HEK293 (cell line): ENCODE measurements at regions not wholly inside any gene's neighbourhood (a gene's known extent, or its start where the extent isn't known, plus 50 kb on each side); places are given as distances from the start of the nearest gene placed in this dataset.

ENCODE experiments used
- CTCF ChIA-PET: fragments of 350-600 bp; formaldehyde crosslinking; extraction: SDS; loops from one replicate; lab custom pipeline; 2021; ENCODE audit warnings: antibody characterized with exemption; lab: Yijun Ruan, JAX
- POLR2A ChIA-PET: fragments of 300-600 bp; formaldehyde crosslinking; extraction: SDS; loops from one replicate; lab custom pipeline; 2020; ENCODE audit warnings: antibody characterized with exemption, inconsistent platforms; lab: Yijun Ruan, JAX
- H3K27ac ChIP-seq: fragments of 200-500 bp; sonication (Bioruptor generic); 2 replicates; pipeline ENCODE4 v1.5.1; 2014; ENCODE audit warnings: low read depth, low read length, control low read depth, inconsistent platforms; ENCODE audit errors: extremely low read depth
- H3K36me3 ChIP-seq, 2 experiments: fragments of 200-500 bp in 1 of 2; sonication (Bioruptor generic) in 1 of 2; 1 replicate in 1 of 2; 2 replicates in 1 of 2; pipeline ENCODE4 v1.5.1; 2014 to 2017; ENCODE audit warnings: inconsistent platforms in 2 of 2, low read length in 2 of 2; ENCODE audit not compliant: control insufficient read depth in 2 of 2, insufficient read depth in 1 of 2
- H3K4me1 ChIP-seq: fragments of 200-500 bp; sonication (Bioruptor generic); 2 replicates; pipeline ENCODE4 v1.5.1; 2014; ENCODE audit warnings: mild to moderate bottlenecking, low read length, inconsistent platforms; ENCODE audit not compliant: control insufficient read depth, insufficient read depth
- H3K4me3 ChIP-seq: 2 replicates; pipeline ENCODE4 v1.5.1; 2011; ENCODE audit warnings: low read depth, mild to moderate bottlenecking, control low read depth, low read length, moderate library complexity
- H3K9me3 ChIP-seq: fragments of 200-500 bp; sonication (Bioruptor generic); 2 replicates; pipeline ENCODE4 v1.5.1; 2014; ENCODE audit warnings: low read depth, low read length, inconsistent platforms; ENCODE audit not compliant: control insufficient read depth, insufficient read depth
- INSM2 ChIP-seq: fragments of 450-650 bp; formaldehyde crosslinking; IDR thresholded peaks from 2 replicates; pipeline ENCODE4 v1.5.1; 2016; ENCODE audit warnings: missing biosample characterization, missing genetic modification characterization
- KLF9 ChIP-seq: fragments of 450-650 bp; formaldehyde crosslinking; IDR thresholded peaks from 2 replicates; pipeline ENCODE4 v1.5.1; 2016; ENCODE audit warnings: missing biosample characterization, missing genetic modification characterization, low read depth
- MEIS1 ChIP-seq: sonication (generic); formaldehyde crosslinking; IDR thresholded peaks from 2 replicates; pipeline ENCODE4 v1.8.1; 2022; ENCODE audit warnings: missing genetic modification reagents, mild to moderate bottlenecking, borderline replicate concordance
- SCRT1 ChIP-seq: fragments of 450-650 bp; formaldehyde crosslinking; IDR thresholded peaks from 2 replicates; pipeline ENCODE4 v1.5.1; 2016; ENCODE audit warnings: missing biosample characterization, missing genetic modification characterization, borderline replicate concordance
- TRIM28 ChIP-seq: IDR thresholded peaks from 2 replicates; pipeline ENCODE4 v1.6.1; 2011; ENCODE audit warnings: low read length, control low read depth, borderline replicate concordance
- WT1 ChIP-seq: fragments of 450-650 bp; formaldehyde crosslinking; IDR thresholded peaks from 2 replicates; pipeline ENCODE4 v1.5.1; 2016; ENCODE audit warnings: missing biosample characterization, missing genetic modification characterization
- YY1 ChIP-seq: fragments of 450-650 bp; formaldehyde crosslinking; IDR thresholded peaks from 2 replicates; pipeline ENCODE4 v1.5.1; 2018; ENCODE audit warnings: missing biosample characterization, missing genetic modification characterization
- ZBTB17 ChIP-seq: fragments of 450-650 bp; formaldehyde crosslinking; IDR thresholded peaks from 2 replicates; pipeline ENCODE4 v1.5.1; 2016; ENCODE audit warnings: missing biosample characterization, missing genetic modification characterization
- ZNF133 ChIP-seq: fragments of 450-650 bp; formaldehyde crosslinking; IDR thresholded peaks from 2 replicates; pipeline ENCODE4 v1.5.1; 2016; ENCODE audit warnings: missing biosample characterization, missing genetic modification characterization
- ZNF175 ChIP-seq: fragments of 450-650 bp; formaldehyde crosslinking; IDR thresholded peaks from 2 replicates; pipeline ENCODE4 v1.5.1; 2016; ENCODE audit warnings: missing biosample characterization, missing genetic modification characterization
- ZNF223 ChIP-seq: fragments of 450-650 bp; formaldehyde crosslinking; IDR thresholded peaks from 2 replicates; pipeline ENCODE4 v1.5.1; 2016; ENCODE audit warnings: missing biosample characterization, missing genetic modification characterization
- ZNF274 ChIP-seq, 2 experiments: fragments of 200-500 bp in 1 of 2; fragments of 450-650 bp in 1 of 2; sonication (Bioruptor generic) in 1 of 2; formaldehyde crosslinking in 1 of 2; IDR thresholded peaks; 2 replicates each; pipeline versions ENCODE4 v1.5.1 to v1.6.1; 2014 to 2016; ENCODE audit warnings: borderline replicate concordance in 1 of 2, inconsistent platforms in 1 of 2, low read length in 1 of 2, missing biosample characterization in 1 of 2, missing genetic modification characterization in 1 of 2
- ZNF311 ChIP-seq: fragments of 450-650 bp; formaldehyde crosslinking; IDR thresholded peaks from 2 replicates; pipeline ENCODE4 v1.5.1; 2017; ENCODE audit warnings: missing biosample characterization, missing genetic modification characterization, borderline replicate concordance
- ZNF354C ChIP-seq: fragments of 450-650 bp; formaldehyde crosslinking; IDR thresholded peaks from 2 replicates; pipeline ENCODE4 v1.5.1; 2016; ENCODE audit warnings: missing biosample characterization, missing genetic modification characterization, low read depth, borderline replicate concordance
- ZNF391 ChIP-seq: fragments of 450-650 bp; formaldehyde crosslinking; IDR thresholded peaks from 2 replicates; pipeline ENCODE4 v1.5.1; 2016; ENCODE audit warnings: low read depth, missing biosample characterization, missing genetic modification characterization, borderline replicate concordance
- ZNF404 ChIP-seq: fragments of 450-650 bp; formaldehyde crosslinking; IDR thresholded peaks from 2 replicates; pipeline ENCODE4 v1.5.1; 2017; ENCODE audit warnings: missing biosample characterization, missing genetic modification characterization
- ZNF561 ChIP-seq: fragments of 450-650 bp; IDR thresholded peaks from 2 replicates; pipeline ENCODE4 v1.5.1; 2018; ENCODE audit warnings: missing biosample characterization, missing genetic modification characterization, borderline replicate concordance
- ZNF610 ChIP-seq: fragments of 450-650 bp; formaldehyde crosslinking; IDR thresholded peaks from 2 replicates; pipeline ENCODE4 v1.5.1; 2016; ENCODE audit warnings: missing biosample characterization, missing genetic modification characterization, borderline replicate concordance
- ZNF624 ChIP-seq: fragments of 450-650 bp; formaldehyde crosslinking; IDR thresholded peaks from 2 replicates; pipeline ENCODE4 v1.5.1; 2017; ENCODE audit warnings: missing biosample characterization, missing genetic modification characterization
- ZNF645 ChIP-seq: fragments of 450-650 bp; formaldehyde crosslinking; IDR thresholded peaks from 2 replicates; pipeline ENCODE4; 2016; ENCODE audit warnings: missing biosample characterization, missing genetic modification characterization
- ZNF658 ChIP-seq: fragments of 450-650 bp; formaldehyde crosslinking; IDR thresholded peaks from 2 replicates; pipeline ENCODE4; 2016; ENCODE audit warnings: missing biosample characterization, missing genetic modification characterization
- ZNF707 ChIP-seq: fragments of 450-650 bp; formaldehyde crosslinking; IDR thresholded peaks from 2 replicates; pipeline ENCODE4 v1.5.1; 2016; ENCODE audit warnings: missing biosample characterization, missing genetic modification characterization
- ZNF777 ChIP-seq: fragments of 450-650 bp; formaldehyde crosslinking; IDR thresholded peaks from 2 replicates; pipeline ENCODE4 v1.5.1; 2017; ENCODE audit warnings: missing biosample characterization, missing genetic modification characterization, borderline replicate concordance
- ZNF843 ChIP-seq: fragments of 450-650 bp; formaldehyde crosslinking; IDR thresholded peaks from 2 replicates; pipeline ENCODE4 v1.5.1; 2016; ENCODE audit warnings: missing biosample characterization, missing genetic modification characterization
- ZSCAN4 ChIP-seq: fragments of 450-650 bp; formaldehyde crosslinking; IDR thresholded peaks from 2 replicates; pipeline ENCODE4 v1.5.1; 2017; ENCODE audit warnings: missing biosample characterization, missing genetic modification characterization
- TF ChIP-seq, protein P1 (sequence below): fragments of 450-650 bp; IDR thresholded peaks from 2 replicates; pipeline ENCODE4 v1.5.1; 2018; ENCODE audit warnings: missing biosample characterization, missing genetic modification characterization
- TF ChIP-seq, protein P2 (sequence below): fragments of 450-650 bp; formaldehyde crosslinking; IDR thresholded peaks from 2 replicates; pipeline ENCODE4 v1.5.1; 2016; ENCODE audit warnings: missing biosample characterization, missing genetic modification characterization
- TF ChIP-seq, protein P3 (sequence below): IDR thresholded peaks from 2 replicates; pipeline ENCODE4 v1.6.1; 2011; ENCODE audit warnings: mild to moderate bottlenecking, low read depth, low read length, borderline replicate concordance

DNA sequence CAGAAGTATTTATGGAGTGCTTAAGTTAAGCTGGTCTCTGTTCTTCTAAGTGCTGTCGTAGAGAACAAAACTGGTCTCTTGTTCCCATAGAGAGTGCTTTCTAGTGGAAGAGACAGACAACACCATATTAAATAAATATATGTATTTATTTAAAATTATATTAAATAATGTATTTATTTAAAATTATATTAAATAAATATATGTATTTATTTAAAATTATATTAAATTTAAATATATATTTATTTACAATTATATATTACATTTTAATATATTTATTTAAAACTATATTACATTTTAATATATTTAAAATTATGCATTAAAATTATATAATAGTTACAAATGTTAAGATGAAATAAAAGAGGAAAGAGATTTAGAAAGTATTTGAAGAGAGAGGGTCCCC lies 175.5 kb upstream of the OLFM3 start:
- ChIA-PET POLR2A (no interaction called here), CTCF (no interaction called here)
- no peak overlapping the region for H3K27ac ChIP-seq
- no peaks in the 10 kb centered on the region for H3K36me3 ChIP-seq
- TF ChIP-seq ZNF624 (tag by site-specific recombination) (no peak), MEIS1 (CRISPR knock-in tag) (no peak), ZNF354C (no peak), ZNF658 (tag by site-specific recombination) (no peak), WT1 (tag by site-specific recombination) (no peak), ZNF175 (tag by site-specific recombination) (no peak), TRIM28 (no peak), ZNF561 (tag by site-specific recombination) (no peak), ZNF610 (tag by site-specific recombination) (no peak), SCRT1 (tag by site-specific recombination) (no peak), YY1 (tag by site-specific recombination) (no peak), ZNF311 (tag by site-specific recombination) (no peak), ZNF274 (IDR thresholded peaks at IDR 0.05; ENCODE audit: low read length) (no peak), ZNF274 (tag by site-specific recombination; IDR thresholded peaks at IDR 0.05; ENCODE audit: borderline replicate concordance) (no peak)
- TF ChIP-seq, protein P1, sequence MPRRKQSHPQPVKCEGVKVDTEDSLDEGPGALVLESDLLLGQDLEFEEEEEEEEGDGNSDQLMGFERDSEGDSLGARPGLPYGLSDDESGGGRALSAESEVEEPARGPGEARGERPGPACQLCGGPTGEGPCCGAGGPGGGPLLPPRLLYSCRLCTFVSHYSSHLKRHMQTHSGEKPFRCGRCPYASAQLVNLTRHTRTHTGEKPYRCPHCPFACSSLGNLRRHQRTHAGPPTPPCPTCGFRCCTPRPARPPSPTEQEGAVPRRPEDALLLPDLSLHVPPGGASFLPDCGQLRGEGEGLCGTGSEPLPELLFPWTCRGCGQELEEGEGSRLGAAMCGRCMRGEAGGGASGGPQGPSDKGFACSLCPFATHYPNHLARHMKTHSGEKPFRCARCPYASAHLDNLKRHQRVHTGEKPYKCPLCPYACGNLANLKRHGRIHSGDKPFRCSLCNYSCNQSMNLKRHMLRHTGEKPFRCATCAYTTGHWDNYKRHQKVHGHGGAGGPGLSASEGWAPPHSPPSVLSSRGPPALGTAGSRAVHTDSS (tag by site-specific recombination), result no peak
- H3K4me1 ChIP-seq, result no peaks in the 10 kb centered on the region
- H3K4me3 ChIP-seq, result no peak overlapping the region
- no peaks in the 10 kb centered on the region for H3K9me3 ChIP-seq

DNA sequence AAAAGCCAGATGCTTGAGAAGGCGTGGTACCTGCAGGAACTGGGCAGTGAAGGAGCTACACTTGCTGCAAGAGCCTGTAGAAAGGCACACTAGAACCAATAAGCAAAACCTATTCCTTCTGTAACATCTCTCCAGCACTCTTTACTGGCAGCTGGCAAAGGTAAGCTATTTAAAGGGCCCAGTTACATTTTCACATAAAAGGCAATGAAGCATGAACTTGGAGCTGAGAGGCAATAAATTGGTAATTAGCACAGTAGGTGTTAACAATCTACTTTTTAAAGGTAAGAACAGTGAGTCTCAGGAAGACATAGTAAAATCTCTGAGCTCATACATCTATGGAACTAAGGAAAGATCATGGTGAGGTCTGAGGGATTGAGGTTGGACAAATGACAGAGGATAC lies 167.1 kb upstream of the OLFM3 start:
- POLR2A ChIA-PET, result no interaction called here
- no peaks in the 10 kb centered on the region for H3K4me1 ChIP-seq
- no peaks in the 10 kb centered on the region for H3K9me3 ChIP-seq
- H3K36me3 ChIP-seq, result no peaks in the 10 kb centered on the region
- no peak overlapping the region for H3K27ac ChIP-seq
- TF ChIP-seq ZSCAN4 (tag by site-specific recombination) (no peak), ZNF610 (tag by site-specific recombination) (no peak), ZBTB17 (tag by site-specific recombination) (no peak), ZNF391 (tag by site-specific recombination) (no peak), KLF9 (tag by site-specific recombination) (no peak), ZNF645 (tag by site-specific recombination) (no peak), INSM2 (tag by site-specific recombination) (no peak), ZNF404 (tag by site-specific recombination) (no peak), ZNF707 (tag by site-specific recombination) (no peak), ZNF777 (tag by site-specific recombination) (no peak), ZNF843 (no peak), ZNF133 (tag by site-specific recombination) (no peak), ZNF223 (tag by site-specific recombination) (no peak)
- TF ChIP-seq, protein P2, sequence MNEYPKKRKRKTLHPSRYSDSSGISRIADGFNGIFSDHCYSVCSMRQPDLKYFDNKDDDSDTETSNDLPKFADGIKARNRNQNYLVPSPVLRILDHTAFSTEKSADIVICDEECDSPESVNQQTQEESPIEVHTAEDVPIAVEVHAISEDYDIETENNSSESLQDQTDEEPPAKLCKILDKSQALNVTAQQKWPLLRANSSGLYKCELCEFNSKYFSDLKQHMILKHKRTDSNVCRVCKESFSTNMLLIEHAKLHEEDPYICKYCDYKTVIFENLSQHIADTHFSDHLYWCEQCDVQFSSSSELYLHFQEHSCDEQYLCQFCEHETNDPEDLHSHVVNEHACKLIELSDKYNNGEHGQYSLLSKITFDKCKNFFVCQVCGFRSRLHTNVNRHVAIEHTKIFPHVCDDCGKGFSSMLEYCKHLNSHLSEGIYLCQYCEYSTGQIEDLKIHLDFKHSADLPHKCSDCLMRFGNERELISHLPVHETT (tag by site-specific recombination), result no peak
- TF ChIP-seq, protein P3, sequence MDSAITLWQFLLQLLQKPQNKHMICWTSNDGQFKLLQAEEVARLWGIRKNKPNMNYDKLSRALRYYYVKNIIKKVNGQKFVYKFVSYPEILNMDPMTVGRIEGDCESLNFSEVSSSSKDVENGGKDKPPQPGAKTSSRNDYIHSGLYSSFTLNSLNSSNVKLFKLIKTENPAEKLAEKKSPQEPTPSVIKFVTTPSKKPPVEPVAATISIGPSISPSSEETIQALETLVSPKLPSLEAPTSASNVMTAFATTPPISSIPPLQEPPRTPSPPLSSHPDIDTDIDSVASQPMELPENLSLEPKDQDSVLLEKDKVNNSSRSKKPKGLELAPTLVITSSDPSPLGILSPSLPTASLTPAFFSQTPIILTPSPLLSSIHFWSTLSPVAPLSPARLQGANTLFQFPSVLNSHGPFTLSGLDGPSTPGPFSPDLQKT, result no peak
- TF ChIP-seq, all 188 proteins: peak for 0
- CTCF ChIA-PET, result interaction anchor here (1.1 kb wide), 1 partner anchor 11 kb away, joined by 7 read pairs; no protein-coding TSS in a partner anchor
- no peak overlapping the region for H3K4me3 ChIP-seq
